Umbilical cord (tissue), 1 donor: ENCODE measurements at regions not wholly inside any gene's neighbourhood (a gene's known extent, or its start where the extent isn't known, plus 50 kb on each side); places are given as distances from the start of the nearest gene placed in this dataset.
A peak's percentile ranks its signal among the peaks of the same experiment; 100 is the strongest.

ENCODE experiments used
- DNase-seq: peaks from one replicate; pipeline ENCODE4 v3.0.0-alpha.2; 2015; ENCODE audit warnings: low spot score

DNA sequence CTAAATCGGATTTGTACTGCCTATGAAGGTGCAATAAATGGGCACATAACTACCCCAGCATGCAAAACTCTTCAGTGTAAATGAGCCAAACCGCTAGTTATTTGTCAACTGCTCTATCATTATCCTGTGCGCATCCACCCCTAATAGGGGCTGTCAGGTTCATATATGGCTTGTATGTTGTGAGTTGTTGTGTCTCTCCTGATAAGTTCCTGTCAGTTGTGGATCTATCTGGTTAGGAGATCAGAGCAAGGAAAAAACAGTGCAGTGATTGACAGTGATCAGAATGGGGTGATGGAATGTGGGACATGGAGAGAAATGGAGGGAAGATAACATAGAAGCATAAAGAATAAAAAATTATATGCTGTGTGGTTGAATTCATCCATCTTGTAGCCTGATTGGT is 686.9 kb upstream of the ID4 start:
- no peak for DNase-seq

- DNase-seq, result peak; percentile 90
These were observed 683.7 kb upstream of the ID4 start for GRCh38 chr6:19153270-19153980.

DNA sequence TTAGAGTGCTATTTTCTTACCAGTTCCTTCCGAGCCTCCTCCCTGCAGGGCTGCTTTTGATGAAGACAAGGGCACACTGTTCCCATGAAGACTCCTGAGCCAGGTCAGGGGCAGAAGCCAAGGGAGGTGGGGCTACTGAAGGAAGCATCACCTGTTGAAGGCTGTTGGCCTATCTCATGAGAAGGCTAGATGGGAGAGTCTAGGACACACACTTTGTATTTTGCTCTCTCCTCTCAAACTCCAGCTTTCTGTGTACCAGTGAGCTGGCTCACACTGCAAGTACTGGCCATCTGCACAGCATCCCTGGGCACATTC is 683.2 kb upstream of the ID4 start:
- no peak for DNase-seq

DNA sequence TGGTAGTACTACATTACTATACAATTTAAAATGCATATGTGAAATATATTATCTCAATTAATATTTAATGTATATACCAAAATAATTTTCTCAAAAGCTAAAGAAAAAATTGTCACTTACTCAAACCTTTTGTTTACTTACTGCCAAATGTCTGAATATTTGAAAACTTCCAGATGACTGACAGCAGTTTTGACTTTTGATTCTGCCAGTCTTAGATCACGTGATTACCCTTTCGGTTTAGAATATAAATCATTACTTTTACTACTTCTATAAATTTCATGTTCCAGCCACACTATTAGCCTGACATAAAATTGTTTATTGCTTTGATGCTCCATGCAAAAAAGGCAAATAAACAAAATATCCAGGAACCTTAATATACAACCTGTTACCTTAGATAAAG is 680.7 kb upstream of the ID4 start:
- no peak for DNase-seq

- no peak for DNase-seq
These were observed 679.7 kb upstream of the ID4 start for GRCh38 chr6:19157486-19157885.

DNA sequence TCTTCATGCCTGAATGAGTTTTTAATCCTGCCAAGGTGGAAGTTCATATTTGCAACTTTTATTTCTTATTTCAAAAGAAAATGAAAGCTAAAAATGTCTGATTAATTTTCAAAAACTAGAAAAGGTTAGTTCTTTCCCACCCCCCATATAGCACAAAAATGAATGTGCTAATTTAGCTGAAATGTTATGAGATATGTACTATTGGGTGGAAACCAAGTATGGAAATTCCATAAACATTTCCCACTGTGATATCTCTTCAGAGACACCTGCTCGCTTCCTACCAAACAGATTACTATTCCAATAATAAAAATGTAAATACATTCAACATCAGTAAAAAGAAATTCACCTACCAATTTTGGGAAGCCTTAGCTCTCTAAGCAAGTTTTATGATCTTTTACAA is 678.6 kb upstream of the ID4 start:
- no peak for DNase-seq

DNA sequence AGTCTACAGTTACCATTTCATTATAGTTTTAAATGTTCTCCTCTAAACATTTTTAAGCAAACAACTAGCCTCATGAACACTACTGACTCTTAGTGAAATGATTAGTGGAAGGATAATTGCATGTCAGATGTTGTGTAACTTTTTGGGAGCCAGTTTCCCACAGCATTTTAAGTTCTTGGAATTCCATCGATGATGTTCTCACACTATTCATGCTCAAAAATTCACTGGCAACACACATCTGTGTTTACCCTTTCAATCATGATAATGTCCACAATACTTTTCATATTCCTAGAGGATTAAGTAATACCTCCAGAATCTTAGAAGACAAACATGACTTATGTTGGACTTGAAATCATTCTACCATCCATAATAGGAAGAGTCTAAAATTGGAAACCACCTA is 678.1 kb upstream of the ID4 start:
- peak; percentile 11 for DNase-seq

DNA sequence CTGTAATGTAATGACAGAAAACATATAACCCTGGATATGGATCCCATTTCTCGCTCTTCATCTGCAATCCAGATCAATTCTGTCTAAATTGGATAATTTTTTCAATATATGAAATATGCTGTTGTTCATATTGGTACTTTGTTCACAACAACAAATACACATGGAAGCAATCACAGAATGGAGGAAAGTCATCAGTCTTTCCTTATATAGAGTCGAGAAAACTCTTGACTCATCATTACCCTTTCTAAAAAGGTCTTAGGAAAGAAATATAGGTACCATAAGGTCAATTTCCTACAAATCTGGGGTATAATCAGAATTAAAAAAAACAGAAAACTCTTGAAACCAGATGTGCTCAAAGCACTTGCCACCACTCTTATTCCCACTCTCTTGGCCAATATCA is 677.6 kb upstream of the ID4 start:
- DNase-seq, result no peak

GRCh38 chr6:19160081-19160730 is 677.0 kb upstream of the ID4 start:
- DNase-seq, result no peak

DNA sequence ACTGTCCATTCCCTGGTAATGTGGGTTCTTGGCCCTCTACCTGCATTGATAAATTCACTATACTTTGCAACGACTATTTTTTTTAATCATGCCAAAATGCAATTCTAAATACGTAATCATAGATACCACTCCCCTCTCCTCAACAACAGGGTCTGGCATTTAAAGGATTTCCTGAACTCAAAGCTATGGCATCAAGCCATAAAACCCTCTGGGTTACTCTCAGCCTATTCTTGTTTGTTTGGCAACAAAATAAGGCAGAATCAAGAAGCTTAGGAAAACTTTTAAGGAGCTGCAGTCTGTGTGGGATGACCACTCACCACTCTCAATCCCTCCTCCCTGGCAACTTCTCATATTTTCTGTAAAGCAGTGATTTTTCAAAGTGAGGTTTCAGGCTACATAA is 669.9 kb upstream of the ID4 start:
- peak; percentile 23 for DNase-seq

GRCh38 chr6:19169366-19169765 is 667.8 kb upstream of the ID4 start:
- DNase-seq, result no peak

- DNase-seq, result no peak
These were observed 662.1 kb upstream of the ID4 start for GRCh38 chr6:19175023-19175422.

DNA sequence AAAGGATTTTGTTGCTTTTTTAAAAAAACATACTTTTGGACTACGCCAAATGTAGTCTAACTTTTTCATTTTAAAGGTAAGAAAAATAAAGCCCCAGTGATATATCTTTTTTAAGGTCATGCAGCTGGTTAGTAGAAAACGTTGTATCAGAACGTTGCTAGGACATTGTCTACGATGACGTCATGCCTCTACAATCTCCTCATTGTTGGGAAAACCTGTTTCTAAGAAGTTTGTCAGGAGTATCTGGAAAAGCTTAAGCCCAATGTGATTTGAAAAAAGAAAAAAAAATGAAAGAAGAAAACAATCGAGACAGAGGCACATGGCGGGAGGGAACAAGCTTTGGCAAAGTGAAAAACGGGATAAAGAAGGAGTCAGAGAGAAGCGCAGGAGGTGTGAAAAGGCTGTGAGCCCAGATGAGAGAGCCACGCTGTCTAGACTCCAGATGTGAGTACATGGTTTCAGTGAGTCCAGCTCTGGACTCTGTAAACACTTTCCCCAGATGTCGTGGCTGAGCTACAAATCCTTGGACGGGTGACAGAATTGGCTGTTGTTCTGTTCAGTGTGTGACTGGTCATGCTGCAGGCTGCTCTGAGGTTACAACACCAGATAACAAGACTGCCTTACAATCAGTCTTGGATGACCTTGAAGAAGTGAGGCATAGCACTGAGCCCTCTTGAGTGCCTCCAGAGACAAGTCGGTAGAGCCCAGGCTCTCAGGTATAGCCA is 656.7 kb upstream of the ID4 start:
- peak; percentile 46 for DNase-seq

DNA sequence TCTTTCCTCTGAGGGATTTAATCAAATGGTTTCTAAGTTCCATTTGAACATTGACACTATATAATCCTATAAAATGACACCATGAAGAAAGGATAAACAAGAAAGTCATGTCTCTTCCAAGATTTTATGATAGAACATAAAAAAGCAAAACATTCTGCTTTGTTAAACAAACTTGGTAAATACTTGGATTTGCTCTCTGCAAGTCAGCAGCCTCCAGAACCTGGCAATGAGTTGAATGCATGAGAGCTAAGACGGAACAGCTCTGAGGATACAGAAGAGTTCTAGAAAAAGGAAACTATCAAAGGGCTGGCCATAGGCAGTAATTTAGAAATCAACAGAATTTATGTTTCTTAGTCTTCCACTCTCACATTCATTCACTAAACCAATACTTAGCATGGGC is 656.0 kb upstream of the ID4 start:
- peak; percentile 11 for DNase-seq

GRCh38 chr6:19193624-19194023 is 643.5 kb upstream of the ID4 start:
- no peak for DNase-seq

GRCh38 chr6:19204445-19204844 is 632.7 kb upstream of the ID4 start:
- no peak for DNase-seq

DNA sequence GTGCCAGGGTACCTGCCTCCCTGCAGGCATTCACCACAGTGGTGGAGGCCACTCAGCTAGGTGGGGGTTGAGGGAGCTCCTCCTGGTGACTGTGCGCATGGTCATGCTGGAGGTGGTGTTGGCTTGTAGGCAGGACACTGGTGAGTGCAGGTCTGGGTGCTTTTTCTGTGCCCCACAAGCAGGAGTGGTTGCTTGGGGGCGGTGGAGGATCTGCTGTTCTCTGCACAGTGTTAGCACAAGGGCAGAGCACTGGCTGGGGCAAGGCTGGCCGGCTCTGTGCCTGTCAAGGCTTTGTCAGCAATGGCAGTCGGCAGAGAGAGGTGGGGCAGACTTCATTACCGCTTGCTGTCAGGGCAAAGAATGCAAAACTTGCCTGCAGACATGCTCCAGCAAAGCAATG is 632.1 kb upstream of the ID4 start:
- DNase-seq, result no peak

GRCh38 chr6:19209202-19209601 is 628.0 kb upstream of the ID4 start:
- no peak for DNase-seq

DNA sequence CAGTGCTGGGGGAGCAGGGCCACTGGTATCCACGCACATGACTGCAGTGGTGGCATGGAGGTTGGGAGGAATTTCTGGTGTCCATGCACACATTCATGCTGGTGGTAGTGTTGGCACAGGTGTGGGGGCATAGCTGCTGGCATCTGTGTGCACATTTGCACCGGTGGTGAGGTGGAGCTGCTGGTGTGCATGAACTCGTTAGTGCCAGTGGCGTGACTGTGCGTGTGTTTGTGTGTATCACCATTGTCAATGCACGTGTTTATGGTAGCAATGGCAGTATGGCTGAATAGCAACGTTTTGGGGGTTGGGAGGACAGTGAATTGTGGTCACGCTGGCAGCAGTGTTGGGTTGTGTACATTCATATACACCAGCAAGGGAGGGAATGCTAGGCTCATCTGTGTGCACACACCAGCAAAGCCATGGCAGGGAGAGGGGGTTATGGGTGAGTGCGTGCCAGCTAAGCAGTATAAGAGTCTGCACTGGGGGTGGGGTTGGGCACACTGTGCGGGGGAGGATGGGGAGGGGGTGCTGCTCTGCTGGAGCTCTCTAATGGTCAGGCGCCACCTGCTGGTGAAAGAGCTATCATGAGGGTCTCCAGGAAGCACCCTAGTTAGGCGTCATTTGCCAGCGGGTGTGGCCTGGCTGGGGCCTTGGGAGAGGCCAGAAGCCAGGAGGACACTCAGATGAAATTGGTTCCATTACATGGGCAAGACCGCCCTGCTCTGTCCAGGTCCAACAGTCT is 626.1 kb upstream of the ID4 start:
- no peak for DNase-seq

DNA sequence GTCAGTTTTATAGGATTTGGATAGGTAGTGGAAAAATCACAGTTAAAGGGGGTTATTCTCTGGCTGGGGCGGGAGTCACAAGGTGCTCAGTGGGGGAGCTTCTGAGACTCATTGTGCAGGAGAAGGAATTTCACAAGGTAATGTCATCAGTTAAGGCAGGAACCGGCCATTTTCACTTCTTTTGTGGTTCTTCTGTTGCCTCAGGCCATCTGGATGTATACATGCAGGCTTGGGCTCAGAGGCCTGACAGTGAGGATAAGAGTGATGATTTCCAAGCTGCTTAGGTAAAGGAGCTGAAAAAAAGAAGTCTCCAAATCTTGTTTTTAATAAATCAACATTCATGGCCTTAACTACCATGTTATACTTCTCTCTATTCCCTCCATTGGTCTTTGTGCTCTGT is 622.9 kb upstream of the ID4 start:
- no peak for DNase-seq

- no peak for DNase-seq
These were observed 617.2 kb upstream of the ID4 start for GRCh38 chr6:19219931-19220330.

DNA sequence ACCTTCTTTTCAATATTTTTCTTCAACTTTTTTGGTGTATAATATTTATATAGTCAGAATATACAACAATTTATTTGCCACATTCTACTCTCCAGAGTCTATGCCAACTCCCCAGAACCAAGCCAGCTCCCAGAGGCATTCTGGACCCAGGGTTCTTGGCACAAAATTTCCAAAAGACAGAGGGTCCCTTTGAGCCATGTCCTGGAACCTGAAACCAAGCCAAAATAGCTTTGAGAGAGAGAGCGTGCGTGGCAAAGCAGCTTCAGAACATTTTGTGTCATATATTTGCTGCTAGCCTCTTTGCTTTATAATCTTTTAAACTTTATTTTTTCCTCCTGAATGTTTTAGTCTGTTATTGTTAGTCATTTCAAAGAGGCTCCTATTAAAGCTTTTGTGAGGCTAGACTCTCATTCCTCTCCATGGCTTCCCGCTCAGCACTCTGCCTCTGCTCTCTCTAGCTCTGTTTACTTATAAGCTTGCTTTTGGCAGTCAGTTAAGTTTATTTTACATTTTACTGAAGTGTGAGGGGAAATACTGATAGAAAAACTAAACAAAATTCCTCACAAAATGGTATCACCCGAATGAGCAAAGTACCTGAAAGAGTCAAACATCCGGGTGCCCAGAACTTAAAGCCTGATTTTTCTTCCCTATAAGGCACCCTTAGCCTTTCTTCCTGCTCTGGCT is 605.1 kb upstream of the ID4 start:
- peak; percentile 1 for DNase-seq
